ENCODE measurements at regions not wholly inside any gene's neighbourhood (a gene's known extent, or its start where the extent isn't known, plus 50 kb on each side); places are given as distances from the start of the nearest gene placed in this dataset.
A peak's percentile ranks its signal among the peaks of the same experiment; 100 is the strongest.

- DNase-seq = peak; percentile 68
Measured at GRCh38 chr5:9903801-9904200, 273.6 kb upstream of the TAS2R1 start.

DNA sequence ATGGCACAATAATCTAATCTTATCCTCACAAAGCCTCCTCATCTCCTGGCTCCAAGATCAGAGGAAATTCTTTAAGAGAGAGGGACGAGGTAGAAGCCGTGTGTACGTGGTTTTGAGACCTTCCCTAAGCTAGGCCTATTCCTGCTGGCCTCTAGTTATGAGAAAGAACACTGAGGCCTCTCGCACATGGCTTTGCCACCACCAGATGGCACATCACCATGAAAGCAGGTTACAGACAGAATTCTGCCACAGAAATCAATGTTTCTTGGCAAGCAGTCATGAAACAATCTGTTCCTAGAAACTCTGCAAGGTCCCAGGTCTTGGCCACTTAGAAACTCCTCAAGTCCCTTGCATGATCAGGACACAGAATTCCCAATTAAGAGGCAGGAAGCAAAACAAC lies 268.2 kb upstream of the TAS2R1 start:
- DNase-seq = no peak

GRCh38 chr5:9895302-9895645 lies 265.1 kb upstream of the TAS2R1 start:
- DNase-seq = no peak

DNA sequence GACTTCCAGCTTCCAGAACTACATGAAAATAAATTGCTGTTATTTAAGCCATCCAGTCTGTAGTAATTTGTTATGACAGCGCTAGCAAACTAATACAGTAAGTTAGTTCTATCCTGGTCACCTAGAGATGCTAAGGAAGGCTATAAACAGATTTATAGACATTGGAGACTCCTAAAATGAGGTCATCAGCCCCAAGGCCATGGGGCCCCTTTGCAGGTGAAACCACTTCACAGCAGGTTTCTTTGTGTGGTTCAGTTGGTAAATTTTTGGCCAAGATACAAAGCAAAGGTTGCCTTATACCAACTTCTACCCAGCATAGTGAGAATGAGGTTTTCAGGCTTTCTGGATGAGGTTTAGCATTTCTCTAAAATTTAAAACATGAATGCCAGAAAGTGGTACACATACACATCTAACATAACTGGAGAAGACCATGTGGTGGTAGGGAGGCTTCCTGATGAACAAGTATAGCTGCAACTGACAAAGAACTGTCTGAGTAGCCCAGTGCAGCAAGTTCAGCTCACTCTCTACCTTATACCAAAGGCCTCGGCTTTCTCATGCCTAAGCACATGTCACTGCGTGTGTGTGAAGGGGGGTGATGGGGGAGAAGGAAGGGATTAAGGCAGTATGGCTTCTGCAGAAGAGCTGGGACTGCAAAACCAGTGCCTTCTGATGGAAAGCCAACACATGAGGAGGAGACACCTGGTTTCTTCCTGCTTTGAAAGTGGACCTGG lies 264.6 kb upstream of the TAS2R1 start:
- no peak for DNase-seq

DNA sequence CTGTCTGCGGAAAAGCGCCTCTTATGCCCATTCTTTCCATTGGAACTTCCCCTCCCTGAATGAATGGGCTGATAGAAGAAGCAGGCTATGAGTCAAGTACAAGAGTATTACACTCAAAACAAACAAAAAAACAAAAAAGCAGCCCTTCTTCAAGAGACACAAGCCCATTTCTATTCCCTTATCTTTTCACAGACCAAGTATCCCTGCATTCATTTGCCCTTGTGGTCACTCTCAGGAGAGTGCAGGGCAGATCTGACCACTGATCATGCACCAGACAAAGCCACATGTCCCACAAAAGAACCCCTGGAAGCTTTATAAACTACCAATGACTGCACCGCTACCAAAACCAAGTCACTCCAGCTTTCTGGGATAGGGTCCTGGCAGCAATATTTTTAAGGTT lies 262.5 kb upstream of the TAS2R1 start:
- DNase-seq = no peak

GRCh38 chr5:9889511-9889910 lies 259.4 kb upstream of the TAS2R1 start:
- DNase-seq = no peak

DNA sequence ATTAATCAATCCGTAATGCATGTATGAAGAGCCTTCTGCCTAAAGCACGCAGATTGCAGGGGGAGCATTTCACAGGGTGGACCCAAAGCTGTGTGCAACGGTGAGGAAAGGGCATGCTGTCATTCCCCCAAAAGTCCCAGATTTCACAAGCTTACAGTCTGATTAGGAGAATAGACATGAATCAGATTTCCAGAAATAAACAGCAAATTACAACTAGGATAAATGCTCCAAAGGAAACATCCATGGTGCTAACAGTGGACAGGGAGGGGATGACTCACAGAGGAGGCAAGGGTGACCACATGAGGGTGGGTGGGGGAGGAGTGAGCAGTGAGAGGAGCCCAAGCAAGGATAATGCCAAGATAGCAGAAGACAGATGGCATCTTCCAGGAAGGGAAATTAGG lies 258.4 kb upstream of the TAS2R1 start:
- DNase-seq = no peak

- no peak for DNase-seq
Measured at GRCh38 chr5:9885164-9885563, 255.0 kb upstream of the TAS2R1 start.

DNA sequence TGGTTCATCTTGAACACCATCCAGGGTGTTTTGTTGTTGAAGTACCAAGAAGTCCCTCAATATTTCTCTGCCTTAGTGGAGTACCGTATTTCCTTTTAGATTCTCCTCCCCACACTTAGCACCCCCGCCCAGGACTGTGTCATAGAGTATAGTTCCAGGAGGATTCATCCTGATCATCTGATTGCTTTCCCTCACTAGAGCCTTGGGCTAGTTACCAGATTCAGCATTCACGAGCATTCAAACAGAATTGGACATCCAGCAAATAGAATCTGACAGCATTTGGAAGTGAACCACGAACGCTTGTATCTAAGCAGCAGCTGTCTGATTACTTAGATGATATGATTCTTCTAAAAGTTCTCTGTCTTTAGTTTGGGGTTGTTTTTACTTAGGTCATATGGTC lies 248.1 kb upstream of the TAS2R1 start:
- DNase-seq = no peak

- DNase-seq = no peak
Measured at GRCh38 chr5:9877488-9877887, 247.3 kb upstream of the TAS2R1 start.

- DNase-seq = no peak
Measured at GRCh38 chr5:9876451-9876850, 246.3 kb upstream of the TAS2R1 start.

GRCh38 chr5:9869616-9870288 lies 239.6 kb upstream of the TAS2R1 start:
- no peak for DNase-seq

DNA sequence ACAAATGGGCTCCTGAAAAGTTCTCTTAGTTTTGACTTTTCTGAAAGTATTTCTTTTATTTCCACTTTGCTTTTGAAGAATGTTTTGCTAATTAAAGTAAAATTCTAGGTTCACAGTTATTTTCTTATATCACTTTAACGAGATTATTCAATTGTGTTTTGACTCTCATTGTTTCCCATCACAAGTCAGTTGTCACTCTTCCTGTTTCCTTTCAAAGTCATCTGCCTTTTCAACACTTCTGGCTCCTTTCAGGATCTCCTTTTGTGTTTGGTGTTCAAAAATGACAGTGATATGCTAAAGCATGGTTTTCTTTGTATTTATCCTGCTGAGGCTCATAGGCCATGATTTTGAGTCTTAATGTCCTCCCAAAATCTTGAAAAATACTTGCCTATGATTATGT lies 235.4 kb upstream of the TAS2R1 start:
- no peak for DNase-seq

GRCh38 chr5:9864791-9865190 lies 234.6 kb upstream of the TAS2R1 start:
- DNase-seq = no peak

- DNase-seq = no peak
Measured at GRCh38 chr5:9863486-9863885, 233.3 kb upstream of the TAS2R1 start.

DNA sequence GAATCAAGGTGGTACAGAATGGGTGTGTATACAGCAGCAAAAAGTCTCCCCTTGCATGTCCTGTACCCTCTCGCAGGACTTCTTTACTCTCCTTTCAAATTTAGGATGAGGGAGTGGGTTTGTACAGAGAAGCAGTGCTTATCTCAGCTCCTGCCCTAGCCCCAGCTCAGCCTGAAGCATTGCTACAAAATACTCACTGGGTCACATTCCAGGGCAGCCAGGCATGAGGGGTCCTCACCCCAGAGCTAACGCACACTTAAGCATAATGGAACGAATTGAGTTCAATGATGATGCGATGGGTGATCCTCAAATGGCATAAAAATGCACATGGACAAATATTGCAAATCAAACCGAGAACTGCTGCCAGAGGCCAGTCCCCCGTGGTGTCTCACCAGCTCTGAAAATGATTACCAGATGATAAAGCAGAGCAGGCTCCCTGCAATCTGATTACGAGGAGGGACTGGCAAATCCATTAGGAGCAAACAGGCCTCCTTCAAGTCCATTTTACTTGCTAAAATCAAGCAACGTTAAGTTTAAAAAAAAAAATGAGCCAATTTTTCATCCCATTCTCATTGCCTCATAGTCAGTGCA lies 231.6 kb upstream of the TAS2R1 start:
- DNase-seq = no peak

DNA sequence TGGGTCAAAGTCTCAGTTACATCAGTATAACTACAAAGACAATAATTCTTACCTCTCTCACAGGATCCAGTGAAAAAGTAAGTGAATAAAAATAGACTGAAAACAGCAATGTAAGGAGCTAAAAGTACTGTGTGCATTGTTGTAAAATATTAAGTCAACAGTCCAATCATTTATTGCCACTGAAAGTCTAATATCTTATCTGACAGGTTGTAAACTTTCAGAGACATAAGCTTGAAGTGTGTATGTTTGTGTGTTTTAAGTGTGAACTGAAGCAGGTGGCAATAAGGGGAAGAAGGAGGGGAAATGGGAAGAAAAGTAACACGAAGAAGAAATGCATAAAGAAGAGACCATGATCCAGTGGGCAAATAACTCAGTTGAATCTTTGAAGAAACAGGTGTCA lies 229.7 kb upstream of the TAS2R1 start:
- no peak for DNase-seq

DNA sequence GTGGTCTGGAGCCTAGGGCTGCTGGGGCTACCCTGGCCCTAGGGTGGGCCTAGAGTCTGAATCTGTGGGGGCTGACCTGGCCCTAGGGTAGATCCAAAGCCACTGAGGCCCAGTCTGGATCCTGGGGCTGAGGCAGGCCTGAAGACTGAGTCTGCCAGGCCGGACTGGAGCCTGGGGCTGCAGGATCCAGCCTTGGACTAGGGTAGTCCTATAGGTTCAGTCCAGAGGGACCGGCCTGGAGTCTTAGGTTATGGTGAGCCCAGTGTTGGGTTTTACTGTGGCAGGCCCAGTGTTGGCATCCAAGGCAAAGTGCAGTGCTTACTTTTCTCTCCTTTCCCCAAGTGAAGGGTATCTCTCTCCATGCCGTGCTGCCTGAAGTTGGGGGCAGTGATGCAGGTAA lies 227.9 kb upstream of the TAS2R1 start:
- no peak for DNase-seq

DNA sequence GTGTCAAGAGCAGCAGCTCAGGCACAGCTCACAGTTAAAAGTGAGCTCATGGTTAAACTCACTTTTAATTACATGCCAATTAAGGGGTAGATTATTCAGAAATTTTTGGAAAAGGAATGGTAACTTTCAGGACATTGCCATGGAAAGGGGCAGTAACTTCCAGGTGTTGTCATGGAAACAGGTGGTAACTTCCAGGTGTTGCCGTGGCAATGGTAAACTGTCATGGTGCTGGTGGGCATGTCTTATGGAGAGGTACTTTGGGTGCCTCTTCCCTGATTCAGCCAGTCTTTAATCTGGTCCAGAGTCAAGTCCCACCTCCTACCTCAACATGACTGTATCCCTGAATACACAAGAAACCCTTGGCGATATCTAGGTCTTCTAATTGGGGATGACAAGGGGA lies 223.2 kb upstream of the TAS2R1 start:
- no peak for DNase-seq

GRCh38 chr5:9852671-9853070 lies 222.5 kb upstream of the TAS2R1 start:
- no peak for DNase-seq

- no peak for DNase-seq
Measured at GRCh38 chr5:9851458-9851857, 221.3 kb upstream of the TAS2R1 start.

- no peak for DNase-seq
Measured at GRCh38 chr5:9850456-9850855, 220.3 kb upstream of the TAS2R1 start.

- DNase-seq = no peak
Measured at GRCh38 chr5:9847631-9848030, 217.5 kb upstream of the TAS2R1 start.

DNA sequence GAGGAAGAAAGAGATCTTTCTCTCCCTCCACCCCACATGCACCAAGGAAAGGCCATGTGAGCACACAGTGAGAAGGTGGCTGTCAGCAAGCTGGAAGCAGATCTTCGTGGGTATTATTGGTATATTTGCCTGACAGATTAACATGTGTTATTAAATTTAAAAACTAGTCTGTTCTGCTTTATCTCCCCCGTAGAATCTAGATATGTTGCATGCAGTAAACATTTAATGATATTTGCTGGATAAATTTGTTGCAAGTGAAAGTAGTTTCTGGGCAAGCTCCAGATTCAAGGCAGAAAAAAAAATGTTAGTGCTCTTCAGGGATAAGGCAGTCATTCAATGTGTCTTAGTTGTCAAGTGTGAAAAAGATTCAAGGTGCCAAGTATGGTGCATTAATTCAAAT lies 215.0 kb upstream of the TAS2R1 start:
- DNase-seq = no peak
